Transverse colon (tissue), 4 donors: ENCODE measurements at regions not wholly inside any gene's neighbourhood (a gene's known extent, or its start where the extent isn't known, plus 50 kb on each side); places are given as distances from the start of the nearest gene placed in this dataset.

Experiments
- DNase-seq: peaks from one replicate; pipeline ENCODE4 v3.0.0-alpha.2; 2019
- H3K27ac ChIP-seq, 4 donors: fragments of 200-600 bp; sonication (generic); 2 replicates each; pipeline ENCODE4 v1.5.1; 2016 to 2018; ENCODE audit warnings: inconsistent platforms in 4 of 4
- H3K27me3 ChIP-seq: fragments of 200-600 bp; sonication (generic); 2 replicates; pipeline ENCODE4 v1.5.1; 2017; ENCODE audit warnings: inconsistent platforms
- H3K36me3 ChIP-seq, 4 donors: fragments of 200-600 bp; sonication (generic); 2 replicates each; pipeline ENCODE4 v1.5.1; 2017 to 2019; ENCODE audit warnings: inconsistent platforms in 4 of 4
- H3K4me1 ChIP-seq, 4 donors: fragments of 200-600 bp; sonication (generic); 2 replicates each; pipeline ENCODE4 v1.5.1; 2017 to 2020; ENCODE audit warnings: inconsistent platforms in 4 of 4
- H3K4me3 ChIP-seq, 4 donors: fragments of 200-600 bp; sonication (generic); 1 replicate in 1 of 4; 2 replicates in 3 of 4; pipeline versions ENCODE4 v1.5.1 to v1.6.1; 2017 to 2019; ENCODE audit warnings: inconsistent platforms in 4 of 4
- H3K9me3 ChIP-seq, 2 donors: fragments of 200-600 bp; sonication (generic); 2 replicates each; pipeline ENCODE4 v1.5.1; 2017 to 2019; ENCODE audit warnings: inconsistent platforms in 2 of 2
- EP300 ChIP-seq: sonication (generic); formaldehyde crosslinking; IDR thresholded peaks from one replicate; pipeline ENCODE4 v1.6.1; 2017; ENCODE audit warnings: antibody characterized with exemption, low read depth
- POLR2A ChIP-seq: fragments of 450-650 bp; IDR thresholded peaks from one replicate; pipeline ENCODE4 v1.6.1; 2016; ENCODE audit warnings: antibody characterized with exemption, mild to moderate bottlenecking, moderate library complexity
- POLR2AphosphoS5 ChIP-seq, 3 donors: sonication (generic); formaldehyde crosslinking; IDR thresholded peaks; one replicate each; pipeline ENCODE4 v1.6.1; 2016; ENCODE audit warnings: antibody characterized with exemption in 3 of 3
- WGBS, 2 donors: methylation state at CpG; one replicate each; pipeline ENCODE4 v1.1.5; 2018; ENCODE audit warnings: low coverage in 1 of 2; 5-methylcytosine and 5-hydroxymethylcytosine counted together
- in situ Hi-C, 4 donors: fragments of 200-750 bp; cut with MboI; loops; one replicate each; pipeline versions ENCODE4 v1.15.0 to v1.15.1; 2017; ENCODE audit warnings: low sequenced_read_pairs in 3 of 4, low pct_ligation_motif_present in 1 of 4, low pct_unique_long_range_greater_than_20kb in 1 of 4
- intact Hi-C: fragments of 100-400 bp; cut with DNase I; formaldehyde crosslinking; loops from one replicate; pipeline ENCODE4 v1.15.1; 2023; ENCODE audit warnings: low total_unique reads
- TF ChIP-seq, protein P1 (sequence below), 5 experiments: fragments of 200-600 bp in 3 of 5; fragments of 450-650 bp in 2 of 5; sonication (generic) in 3 of 5; IDR thresholded peaks; 1 replicate in 2 of 5; 2 replicates in 3 of 5; pipeline ENCODE4 v1.5.1; 2016 to 2017; ENCODE audit warnings: antibody characterized with exemption in 5 of 5, inconsistent platforms in 3 of 5, mild to moderate bottlenecking in 2 of 5, moderate library complexity in 1 of 5

DNA sequence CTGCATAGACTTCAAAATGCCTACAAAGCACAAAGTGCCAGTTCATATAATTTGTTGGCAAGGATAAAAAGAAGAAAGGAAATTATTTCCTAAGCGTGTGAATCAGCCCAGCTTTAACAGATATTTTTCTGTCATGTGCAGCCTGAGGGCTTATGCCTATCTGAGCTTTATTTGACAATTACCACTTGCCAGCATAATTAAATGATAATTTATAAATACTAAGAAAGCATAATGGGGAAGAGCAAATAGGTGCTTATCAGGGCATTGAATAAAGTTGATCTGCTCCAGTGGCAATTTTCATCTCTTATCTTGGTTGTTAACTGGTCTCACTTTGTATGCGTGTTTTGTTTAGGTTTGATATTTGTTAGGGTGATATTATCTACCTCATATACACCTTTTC lies 313.4 kb upstream of the DNAJC19 start:
- H3K27ac ChIP-seq = no peak overlapping the region
- H3K4me3 ChIP-seq = no peak overlapping the region
- WGBS, 2 donors = 57 to 75% methylated on average over 2 of the region's 2 CpGs
- intact Hi-C loops (no loop called here), in situ Hi-C loops (no loop called here)
- no peaks in the 10 kb centered on the region for H3K4me1 ChIP-seq
- no peaks in the 10 kb centered on the region for H3K9me3 ChIP-seq
- no peaks in the 10 kb centered on the region for H3K27me3 ChIP-seq
- TF ChIP-seq EP300 (no peak), POLR2AphosphoS5 (IDR thresholded peaks at IDR 0.05) (no peak), POLR2A (no peak)
- TF ChIP-seq, protein P1, sequence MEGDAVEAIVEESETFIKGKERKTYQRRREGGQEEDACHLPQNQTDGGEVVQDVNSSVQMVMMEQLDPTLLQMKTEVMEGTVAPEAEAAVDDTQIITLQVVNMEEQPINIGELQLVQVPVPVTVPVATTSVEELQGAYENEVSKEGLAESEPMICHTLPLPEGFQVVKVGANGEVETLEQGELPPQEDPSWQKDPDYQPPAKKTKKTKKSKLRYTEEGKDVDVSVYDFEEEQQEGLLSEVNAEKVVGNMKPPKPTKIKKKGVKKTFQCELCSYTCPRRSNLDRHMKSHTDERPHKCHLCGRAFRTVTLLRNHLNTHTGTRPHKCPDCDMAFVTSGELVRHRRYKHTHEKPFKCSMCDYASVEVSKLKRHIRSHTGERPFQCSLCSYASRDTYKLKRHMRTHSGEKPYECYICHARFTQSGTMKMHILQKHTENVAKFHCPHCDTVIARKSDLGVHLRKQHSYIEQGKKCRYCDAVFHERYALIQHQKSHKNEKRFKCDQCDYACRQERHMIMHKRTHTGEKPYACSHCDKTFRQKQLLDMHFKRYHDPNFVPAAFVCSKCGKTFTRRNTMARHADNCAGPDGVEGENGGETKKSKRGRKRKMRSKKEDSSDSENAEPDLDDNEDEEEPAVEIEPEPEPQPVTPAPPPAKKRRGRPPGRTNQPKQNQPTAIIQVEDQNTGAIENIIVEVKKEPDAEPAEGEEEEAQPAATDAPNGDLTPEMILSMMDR (IDR thresholded peaks at IDR 0.05) = no peak
- no peaks in the 10 kb centered on the region for H3K36me3 ChIP-seq
- no peak for DNase-seq

DNA sequence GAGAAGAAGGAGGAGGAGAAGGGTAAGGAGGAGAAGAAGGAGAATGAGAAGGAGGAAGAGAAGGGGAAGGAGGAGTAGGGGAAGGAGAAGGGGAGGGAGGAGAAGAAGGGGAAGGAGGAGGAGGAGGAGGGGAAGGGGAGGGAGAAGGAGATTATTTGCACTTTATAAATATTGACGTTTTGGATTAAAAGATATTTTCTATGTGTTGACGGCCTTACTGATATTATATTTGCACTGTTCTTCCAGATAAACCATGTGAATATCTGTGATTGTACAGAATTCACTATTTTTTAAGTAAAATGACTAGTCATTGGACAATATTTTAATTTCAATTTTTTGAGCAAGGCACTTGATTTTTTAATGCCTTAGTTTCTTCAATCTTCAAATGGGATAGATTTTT lies 310.5 kb upstream of the DNAJC19 start:
- H3K4me3 ChIP-seq = no peak overlapping the region
- H3K27ac ChIP-seq = no peak overlapping the region
- intact Hi-C loops (no loop called here), in situ Hi-C loops (no loop called here)
- no peaks in the 10 kb centered on the region for H3K27me3 ChIP-seq
- whole genome bisulfite sequencing, 2 donors = 41 to 56% methylated on average over 2 of the region's 2 CpGs
- DNase-seq = no peak
- TF ChIP-seq, protein P1 (IDR thresholded peaks at IDR 0.05) = no peak
- no peak for TF ChIP-seq EP300
- H3K9me3 ChIP-seq = no peaks in the 10 kb centered on the region
- no peaks in the 10 kb centered on the region for H3K4me1 ChIP-seq
- no peaks in the 10 kb centered on the region for H3K36me3 ChIP-seq

DNA sequence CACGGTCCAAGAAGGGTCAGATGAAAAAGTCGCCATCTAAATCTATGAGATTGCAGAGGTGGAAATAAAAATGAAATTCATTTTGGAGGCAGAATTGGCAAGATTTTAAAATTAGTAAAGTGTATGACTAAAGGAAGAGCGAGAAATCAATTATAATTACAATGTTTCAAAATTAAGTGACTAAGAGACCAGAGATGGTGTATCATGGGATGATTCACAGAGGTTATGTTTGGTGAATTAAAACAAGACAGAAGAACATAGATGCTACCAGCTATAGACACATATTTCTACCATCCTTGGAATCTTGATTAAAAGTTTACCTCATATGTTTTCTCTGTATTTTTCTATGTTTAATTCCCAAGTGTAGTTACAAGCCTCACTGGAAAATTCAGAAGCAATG lies 308.9 kb upstream of the DNAJC19 start:
- in situ Hi-C loops = no loop called here
- WGBS, 2 donors = 84 to 87% methylated on average over 3 of the region's 3 CpGs
- Histone ChIP-seq H3K36me3 (no peaks in the 10 kb centered on the region), H3K9me3 (no peaks in the 10 kb centered on the region), H3K4me3 (no peak overlapping the region), H3K27ac (no peak overlapping the region), H3K27me3 (no peaks in the 10 kb centered on the region), H3K4me1 (no peaks in the 10 kb centered on the region)
- no peak for DNase-seq
- intact Hi-C loops = no loop called here
- TF ChIP-seq POLR2AphosphoS5 (IDR thresholded peaks at IDR 0.05) (no peak), EP300 (no peak), POLR2A (no peak)
- TF ChIP-seq, protein P1 (IDR thresholded peaks at IDR 0.05) = no peak

DNA sequence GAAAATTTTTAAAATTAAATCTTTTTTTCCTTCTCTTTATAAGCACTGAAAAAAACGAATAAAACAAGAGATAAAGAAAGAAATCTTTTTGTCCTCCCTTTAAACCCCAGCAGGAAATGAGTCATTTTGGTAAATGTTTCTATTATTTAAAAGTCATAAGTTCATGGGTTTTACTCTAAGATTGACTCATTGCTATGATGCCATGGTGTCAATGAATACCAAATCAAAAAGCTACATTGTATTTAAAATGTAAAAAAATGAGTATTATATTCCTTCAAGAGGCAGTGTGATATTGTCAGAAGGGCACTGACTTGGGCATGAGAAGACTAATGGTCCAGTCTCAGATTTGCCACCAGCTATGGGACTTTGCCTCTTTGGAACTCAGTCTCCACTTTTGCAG lies 303.4 kb upstream of the DNAJC19 start:
- intact Hi-C loops (no loop called here), in situ Hi-C loops (no loop called here)
- no peaks in the 10 kb centered on the region for H3K4me1 ChIP-seq
- H3K27me3 ChIP-seq = no peaks in the 10 kb centered on the region
- no peaks in the 10 kb centered on the region for H3K9me3 ChIP-seq
- H3K27ac ChIP-seq = no peak overlapping the region
- no peaks in the 10 kb centered on the region for H3K36me3 ChIP-seq
- TF ChIP-seq, protein P1 (IDR thresholded peaks at IDR 0.05) = no peak
- no peak for TF ChIP-seq POLR2AphosphoS5 (IDR thresholded peaks at IDR 0.05)
- TF ChIP-seq EP300 = no peak
- no peak for TF ChIP-seq POLR2A
- H3K4me3 ChIP-seq = no peak overlapping the region
- WGBS, 2 donors = 20 to 36% methylated on average over 1 of the region's 1 CpG
- DNase-seq = no peak
